Common myeloid progenitor, CD34-positive (primary cell): ENCODE measurements at regions not wholly inside any gene's neighbourhood (a gene's known extent, or its start where the extent isn't known, plus 50 kb on each side); places are given as distances from the start of the nearest gene placed in this dataset.
A peak's percentile ranks its signal among the peaks of the same experiment; 100 is the strongest.
"Not testable (repeated sequence)": the region's sequence is repeated elsewhere in the genome, so short reads cannot be mapped to it uniquely, and the experiment has no call there.

Experiments used
- CTCF ChIA-PET: fragments of 350-600 bp; sonication (Branson Sonifier 250); formaldehyde crosslinking; loops from one replicate; lab custom pipeline; 2021; ENCODE audit warnings: antibody characterized with exemption; lab: Charles Lee
- POLR2A ChIA-PET: fragments of 350-600 bp; sonication (Branson Sonifier 250); formaldehyde crosslinking; loops from one replicate; lab custom pipeline; 2021; ENCODE audit warnings: antibody characterized with exemption; lab: Charles Lee
- DNase-seq, 3 donors: peaks; one replicate each; pipeline versions ENCODE4 v3.0.0 to v3.0.0-alpha.2; 2013
- H3K27ac ChIP-seq, 2 experiments: 1 replicate in 1 of 2; 2 replicates in 1 of 2; pipeline ENCODE4 v1.7.0; 2013; ENCODE audit warnings: inconsistent platforms in 2 of 2, low read length in 2 of 2, mild to moderate bottlenecking in 2 of 2, low read depth in 1 of 2, moderate library complexity in 1 of 2; ENCODE audit not compliant: severe bottlenecking in 2 of 2, insufficient read depth in 1 of 2, poor library complexity in 1 of 2
- H3K27me3 ChIP-seq, 5 experiments: replicated peaks in 2 of 5; 1 replicate in 3 of 5; 2 replicates in 2 of 5; pipeline versions ENCODE4 v1.6.1 to v1.7.0; 2013; ENCODE audit warnings: low read length in 4 of 5, mild to moderate bottlenecking in 2 of 5, moderate library complexity in 2 of 5, inconsistent platforms in 1 of 5; ENCODE audit not compliant: insufficient read depth in 5 of 5, control insufficient read depth in 4 of 5
- H3K36me3 ChIP-seq, 4 experiments: 1 replicate in 2 of 4; 2 replicates in 2 of 4; pipeline versions ENCODE4 v1.6.1 to v1.7.0; 2013; ENCODE audit warnings: low read length in 3 of 4, control low read depth in 1 of 4, mild to moderate bottlenecking in 1 of 4; ENCODE audit not compliant: control insufficient read depth in 4 of 4, insufficient read depth in 4 of 4
- H3K4me1 ChIP-seq, 4 experiments: 1 replicate in 3 of 4; 2 replicates in 1 of 4; pipeline versions ENCODE4 v1.6.1 to v1.7.1; 2013; ENCODE audit warnings: low read length in 3 of 4, mild to moderate bottlenecking in 3 of 4, control low read depth in 1 of 4, inconsistent platforms in 1 of 4, moderate library complexity in 1 of 4; ENCODE audit not compliant: control insufficient read depth in 4 of 4, insufficient read depth in 4 of 4; ENCODE audit errors: control extremely low read depth in 1 of 4
- H3K4me3 ChIP-seq, 7 experiments: 1 replicate in 4 of 7; 2 replicates in 3 of 7; pipeline versions ENCODE4 v1.5.1 to v1.7.0; 2013; ENCODE audit warnings: mild to moderate bottlenecking in 7 of 7, low read length in 6 of 7, moderate library complexity in 6 of 7, inconsistent platforms in 2 of 7, low read depth in 2 of 7, control low read depth in 1 of 7; ENCODE audit not compliant: insufficient read depth in 4 of 7, control insufficient read depth in 1 of 7; ENCODE audit errors: extremely low read depth in 1 of 7
- H3K9me3 ChIP-seq, 5 experiments: 1 replicate in 4 of 5; 2 replicates in 1 of 5; pipeline versions ENCODE4 v1.6.1 to v1.7.1; 2013; ENCODE audit warnings: low read length in 4 of 5, mild to moderate bottlenecking in 2 of 5, inconsistent platforms in 1 of 5, low read depth in 1 of 5, moderate library complexity in 1 of 5; ENCODE audit not compliant: control insufficient read depth in 4 of 5, insufficient read depth in 2 of 5; ENCODE audit errors: control extremely low read depth in 1 of 5
- WGBS: methylation state at CpG from one replicate; pipeline ENCODE4 v1.1.5; 2013; ENCODE audit not compliant: insufficient coverage; 5-methylcytosine and 5-hydroxymethylcytosine counted together

- H3K27ac ChIP-seq = no peak overlapping the region
- DNase-seq = no peak
- no peaks in the 10 kb centered on the region for H3K4me1 ChIP-seq
- H3K9me3 ChIP-seq = peaks cover 0 to 3% (median 0%) of the 10 kb centered on the region in 5 experiments
- no peaks in the 10 kb centered on the region for H3K27me3 ChIP-seq
- ChIA-PET POLR2A (no interaction called here), CTCF (no interaction called here)
- 84% methylated on average over 4 of the region's 4 CpGs for WGBS
- peaks cover 0 to 7% (median under 1%) of the 10 kb centered on the region in 4 experiments for H3K36me3 ChIP-seq
- H3K4me3 ChIP-seq = no peak overlapping the region
These were observed 64.0 kb downstream of the GPRASP3 start for GRCh38 chrX:102784550-102784949.

GRCh38 chrX:102787283-102787682 is 66.7 kb downstream of the GPRASP3 start:
- Histone ChIP-seq H3K27me3 (no peaks in the 10 kb centered on the region), H3K4me1 (no peaks in the 10 kb centered on the region), H3K9me3 (peaks cover 0 to 3% (median 0%) of the 10 kb centered on the region in 5 experiments), H3K36me3 (peaks cover 0 to 9% (median under 1%) of the 10 kb centered on the region in 4 experiments), H3K4me3 (no peak overlapping the region), H3K27ac (no peak overlapping the region)
- no peak for DNase-seq
- 9% methylated on average over 1 of the region's 1 CpG for WGBS
- ChIA-PET POLR2A (no interaction called here), CTCF (no interaction called here)

GRCh38 chrX:102808336-102808735 is 87.8 kb downstream of the GPRASP3 start:
- no peaks in the 10 kb centered on the region for H3K36me3 ChIP-seq
- no peak overlapping the region for H3K4me3 ChIP-seq
- no peaks in the 10 kb centered on the region for H3K4me1 ChIP-seq
- CTCF ChIA-PET = no interaction called here
- POLR2A ChIA-PET = no interaction called here
- peaks cover 0 to 1% (median 0%) of the 10 kb centered on the region in 5 experiments for H3K9me3 ChIP-seq
- H3K27me3 ChIP-seq = peaks cover 0 to 2% (median 0%) of the 10 kb centered on the region in 5 experiments
- DNase-seq = no peak
- WGBS = no CpG with 5 or more reads among the region's 1 CpG
- no peak overlapping the region for H3K27ac ChIP-seq

- H3K4me1 ChIP-seq, POLR2A ChIA-PET, H3K4me3 ChIP-seq, H3K36me3 ChIP-seq, CTCF ChIA-PET, H3K27me3 ChIP-seq, H3K9me3 ChIP-seq, DNase-seq, H3K27ac ChIP-seq: not testable (repeated sequence)
- 70% methylated on average over 1 of the region's 2 CpGs for whole genome bisulfite sequencing
These were observed 97.7 kb downstream of the GPRASP3 start for GRCh38 chrX:102818269-102818668.

- peak; percentile 36 to 63 (median 58) for DNase-seq
- no peak overlapping the region for H3K4me3 ChIP-seq
- ChIA-PET POLR2A (no interaction called here), CTCF (interaction anchor here (0.7 to 1.0 kb wide), 2 partner anchors 10 to 233 kb away, joined by 3 read pairs; partner anchors contain the start of gene ARMCX5)
- H3K36me3 ChIP-seq = peaks cover 0 to 3% (median 2%) of the 10 kb centered on the region in 4 experiments
- H3K4me1 ChIP-seq = no peaks in the 10 kb centered on the region
- H3K27ac ChIP-seq = peak overlapping the region in 1 of 2 experiments; percentile 44
- 88% methylated on average over 2 of the region's 5 CpGs for WGBS
- H3K9me3 ChIP-seq = no peaks in the 10 kb centered on the region
- peaks cover 0 to 2% (median 0%) of the 10 kb centered on the region in 5 experiments for H3K27me3 ChIP-seq
These were observed 104.4 kb upstream of the RAB40AL start for GRCh38 chrX:102832661-102833060.

GRCh38 chrX:102833136-102833535 is 103.9 kb upstream of the RAB40AL start:
- Histone ChIP-seq H3K4me3 (no peak overlapping the region), H3K4me1 (no peaks in the 10 kb centered on the region), H3K27ac (no peak overlapping the region), H3K9me3 (no peaks in the 10 kb centered on the region), H3K27me3 (peaks cover 0 to 2% (median 0%) of the 10 kb centered on the region in 5 experiments), H3K36me3 (peaks cover 0 to 3% (median under 1%) of the 10 kb centered on the region in 4 experiments)
- CTCF ChIA-PET = interaction anchor here (0.7 to 1.2 kb wide), 3 partner anchors 10 to 234 kb away, joined by 3 to 4 read pairs (median 3); partner anchors contain the start of gene ARMCX5
- peak in 1 of 3 donors; percentile 2 for DNase-seq
- POLR2A ChIA-PET = no interaction called here
- WGBS = no CpG with 5 or more reads among the region's 3 CpGs

GRCh38 chrX:102835504-102836146 is 101.4 kb upstream of the RAB40AL start:
- H3K4me3 ChIP-seq = no peak overlapping the region
- ChIA-PET POLR2A (no interaction called here), CTCF (interaction anchor here (0.7 to 1.1 kb wide), 3 partner anchors 8 to 768 kb away, joined by 3 read pairs; no protein-coding TSS in a partner anchor)
- peak; percentile 22 to 58 (median 48) for DNase-seq
- peaks cover 0 to 3% (median 1%) of the 10 kb centered on the region in 4 experiments for H3K36me3 ChIP-seq
- H3K4me1 ChIP-seq = no peaks in the 10 kb centered on the region
- peaks cover 0 to 2% (median 0%) of the 10 kb centered on the region in 5 experiments for H3K27me3 ChIP-seq
- WGBS = 59% methylated on average over 5 of the region's 5 CpGs
- no peaks in the 10 kb centered on the region for H3K9me3 ChIP-seq
- H3K27ac ChIP-seq = no peak overlapping the region
